Gastroesophageal sphincter (tissue), 4 donors: ENCODE measurements at regions not wholly inside any gene's neighbourhood (a gene's known extent, or its start where the extent isn't known, plus 50 kb on each side); places are given as distances from the start of the nearest gene placed in this dataset.

Experiments used
- ATAC-seq: fragments of 150-250 bp; one replicate; pipeline ENCODE4 v1.9.1; 2016; ENCODE audit warnings: mild to moderate bottlenecking, moderate library complexity
- H3K27ac ChIP-seq, 4 donors: fragments of 200-600 bp; sonication (generic) in 3 of 4; 1 replicate in 3 of 4; 2 replicates in 1 of 4; pipeline ENCODE4 v1.5.1; 2016 to 2019
- H3K27me3 ChIP-seq: fragments of 200-600 bp; sonication (generic); one replicate; pipeline ENCODE4 v1.5.1; 2019
- H3K36me3 ChIP-seq, 2 donors: fragments of 200-600 bp; sonication (generic); one replicate each; pipeline ENCODE4 v1.5.1; 2019; ENCODE audit warnings: control low read depth in 1 of 2
- H3K4me1 ChIP-seq, 3 donors: fragments of 200-600 bp; sonication (generic); 1 replicate in 2 of 3; 2 replicates in 1 of 3; pipeline ENCODE4 v1.5.1; 2016 to 2019; ENCODE audit warnings: control low read depth in 2 of 3
- H3K4me3 ChIP-seq, 2 donors: fragments of 200-600 bp; sonication (generic); one replicate each; pipeline ENCODE4 v1.5.1; 2019; ENCODE audit warnings: mild to moderate bottlenecking in 1 of 2, moderate library complexity in 1 of 2
- H3K9me3 ChIP-seq, 3 donors: fragments of 200-600 bp; sonication (generic); one replicate each; pipeline ENCODE4 v1.5.1; 2017 to 2019; ENCODE audit warnings: control low read depth in 2 of 3
- EP300 ChIP-seq: sonication (generic); formaldehyde crosslinking; IDR thresholded peaks from one replicate; pipeline ENCODE4 v1.6.1; 2017; ENCODE audit warnings: antibody characterized with exemption, mild to moderate bottlenecking
- POLR2A ChIP-seq, 2 donors: fragments of 450-650 bp; IDR thresholded peaks; one replicate each; pipeline ENCODE4 v1.6.1; 2017; ENCODE audit warnings: antibody characterized with exemption in 2 of 2, mild to moderate bottlenecking in 2 of 2, moderate library complexity in 1 of 2
- POLR2AphosphoS5 ChIP-seq: sonication (generic); formaldehyde crosslinking; IDR thresholded peaks from one replicate; pipeline ENCODE4 v1.6.1; 2017; ENCODE audit warnings: antibody characterized with exemption
- WGBS, 2 donors: methylation state at CpG; one replicate each; pipeline ENCODE4 v1.1.5; 2018; ENCODE audit warnings: low coverage in 1 of 2; 5-methylcytosine and 5-hydroxymethylcytosine counted together
- TF ChIP-seq, protein P1 (sequence below), 4 experiments: fragments of 200-600 bp in 2 of 4; fragments of 450-650 bp in 2 of 4; sonication (generic) in 1 of 4; IDR thresholded peaks; one replicate each; pipeline ENCODE4 v1.5.1; 2017 to 2019; ENCODE audit warnings: antibody characterized with exemption in 4 of 4, mild to moderate bottlenecking in 2 of 4, moderate library complexity in 2 of 4

DNA sequence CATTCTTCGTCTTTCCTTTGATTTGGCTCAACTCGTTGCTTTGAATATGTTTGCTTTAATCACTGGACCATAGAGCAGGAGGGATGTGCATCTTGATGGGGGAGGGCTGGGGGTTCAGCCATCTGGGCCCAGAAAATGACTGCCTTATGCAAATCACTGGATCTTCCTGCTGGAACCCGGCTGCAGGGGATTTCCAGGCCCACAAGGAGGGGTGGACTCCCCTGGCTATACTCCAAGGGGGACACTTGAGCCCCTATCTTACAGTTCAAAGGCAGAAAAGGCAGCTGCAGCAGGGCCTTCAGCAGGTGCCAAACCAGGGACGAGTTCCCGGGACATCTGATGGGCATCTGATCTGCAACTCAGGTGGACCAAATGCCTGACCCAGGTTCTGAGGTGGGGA is 122.5 kb downstream of the DICER1 start:
- TF ChIP-seq, protein P1, sequence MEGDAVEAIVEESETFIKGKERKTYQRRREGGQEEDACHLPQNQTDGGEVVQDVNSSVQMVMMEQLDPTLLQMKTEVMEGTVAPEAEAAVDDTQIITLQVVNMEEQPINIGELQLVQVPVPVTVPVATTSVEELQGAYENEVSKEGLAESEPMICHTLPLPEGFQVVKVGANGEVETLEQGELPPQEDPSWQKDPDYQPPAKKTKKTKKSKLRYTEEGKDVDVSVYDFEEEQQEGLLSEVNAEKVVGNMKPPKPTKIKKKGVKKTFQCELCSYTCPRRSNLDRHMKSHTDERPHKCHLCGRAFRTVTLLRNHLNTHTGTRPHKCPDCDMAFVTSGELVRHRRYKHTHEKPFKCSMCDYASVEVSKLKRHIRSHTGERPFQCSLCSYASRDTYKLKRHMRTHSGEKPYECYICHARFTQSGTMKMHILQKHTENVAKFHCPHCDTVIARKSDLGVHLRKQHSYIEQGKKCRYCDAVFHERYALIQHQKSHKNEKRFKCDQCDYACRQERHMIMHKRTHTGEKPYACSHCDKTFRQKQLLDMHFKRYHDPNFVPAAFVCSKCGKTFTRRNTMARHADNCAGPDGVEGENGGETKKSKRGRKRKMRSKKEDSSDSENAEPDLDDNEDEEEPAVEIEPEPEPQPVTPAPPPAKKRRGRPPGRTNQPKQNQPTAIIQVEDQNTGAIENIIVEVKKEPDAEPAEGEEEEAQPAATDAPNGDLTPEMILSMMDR (IDR thresholded peaks at IDR 0.05), result no peak
- TF ChIP-seq POLR2A (IDR thresholded peaks at IDR 0.05), result no peak
- no peak for TF ChIP-seq POLR2AphosphoS5
- TF ChIP-seq EP300, result no peak
- Histone ChIP-seq H3K36me3 (no peaks in the 10 kb centered on the region), H3K9me3 (peaks cover 0 to 27% (median 0%) of the 10 kb centered on the region in 3 donors), H3K27ac (no peak overlapping the region), H3K4me1 (no peaks in the 10 kb centered on the region), H3K27me3 (no peaks in the 10 kb centered on the region), H3K4me3 (no peak overlapping the region)
- WGBS, 2 donors, result 36 to 52% methylated on average over 2 of the region's 5 CpGs
- ATAC-seq, result no peak

DNA sequence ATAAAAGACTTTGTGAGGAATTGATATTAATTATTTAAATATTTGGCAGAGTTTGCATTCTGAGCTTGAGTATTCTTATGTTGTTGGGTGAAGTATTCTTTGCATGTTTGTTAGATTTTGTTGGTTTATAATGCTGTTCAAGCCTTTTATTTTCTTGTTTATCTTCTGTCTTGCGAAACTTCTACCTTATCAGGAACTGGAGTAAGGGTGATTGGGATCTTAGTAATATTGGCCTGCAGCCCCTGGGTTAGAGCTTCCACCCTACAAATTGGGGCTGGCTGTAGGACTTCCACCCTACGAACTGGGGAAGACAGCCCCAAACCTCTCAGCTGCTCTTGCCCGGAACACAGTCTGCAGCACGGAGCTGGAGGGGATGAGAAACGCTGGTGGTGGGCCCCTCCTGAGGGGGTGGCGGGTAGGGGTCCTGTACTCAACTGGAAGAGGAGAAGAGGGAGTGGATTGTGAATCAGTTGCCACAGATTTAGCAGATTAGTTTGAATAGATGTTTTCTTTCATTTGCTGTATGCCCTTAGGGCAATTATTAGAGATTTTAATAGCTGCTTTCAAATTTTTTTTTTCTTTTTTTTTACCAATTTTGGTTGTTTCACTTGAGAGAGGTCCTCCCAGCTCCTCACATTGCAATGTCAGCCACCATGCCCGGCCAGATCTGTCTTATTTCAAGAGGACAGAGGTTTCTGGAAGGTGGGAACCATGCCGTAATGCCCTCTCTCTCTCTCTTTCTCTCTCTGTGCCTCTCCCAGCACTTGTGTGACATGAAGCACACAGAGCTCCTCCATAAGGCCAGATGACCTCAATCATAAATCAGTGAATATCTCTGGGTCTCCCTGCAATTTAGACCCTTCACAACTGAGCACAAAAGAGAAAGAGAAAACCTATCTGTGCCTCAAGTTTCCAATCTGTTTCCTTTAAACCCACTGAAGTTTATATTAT is 123.4 kb downstream of the DICER1 start:
- ATAC-seq, result no peak
- 57 to 80% methylated on average over 1 to 6 of the region's 8 CpGs for WGBS, 2 donors

DNA sequence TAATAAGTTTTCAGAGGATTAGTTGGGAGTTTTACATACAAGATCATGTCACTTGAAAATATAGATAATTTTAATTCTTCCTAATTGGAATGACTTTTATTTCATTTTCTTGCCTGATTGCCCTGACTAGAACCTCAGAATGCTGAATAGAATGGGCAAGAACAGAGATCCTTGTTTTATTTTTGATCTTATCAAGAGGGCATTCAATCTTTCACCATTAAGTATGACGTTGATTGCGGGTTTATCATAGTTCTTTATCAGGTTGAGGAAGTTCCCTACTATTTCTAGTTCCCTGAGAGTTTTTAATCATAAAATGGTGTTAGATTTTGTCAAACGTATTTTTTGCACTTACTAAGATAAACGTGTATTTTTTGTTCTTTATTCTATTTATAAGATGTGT is 124.3 kb downstream of the DICER1 start:
- H3K36me3 ChIP-seq, result no peaks in the 10 kb centered on the region
- ATAC-seq, result no peak
- peaks cover 0 to 27% (median 0%) of the 10 kb centered on the region in 3 donors for H3K9me3 ChIP-seq
- no peaks in the 10 kb centered on the region for H3K4me1 ChIP-seq
- H3K27ac ChIP-seq, result no peak overlapping the region
- H3K4me3 ChIP-seq, result no peak overlapping the region
- TF ChIP-seq EP300 (no peak), POLR2A (IDR thresholded peaks at IDR 0.05) (no peak), POLR2AphosphoS5 (no peak)
- TF ChIP-seq, protein P1 (IDR thresholded peaks at IDR 0.05), result no peak
- 54 to 76% methylated on average over 4 of the region's 4 CpGs for WGBS, 2 donors
- H3K27me3 ChIP-seq, result no peaks in the 10 kb centered on the region

More for the DNA sequence above, 123.4 kb downstream of the DICER1 start:
- peaks cover 0 to 27% (median 0%) of the 10 kb centered on the region in 3 donors for H3K9me3 ChIP-seq
- no peak overlapping the region for H3K4me3 ChIP-seq
- TF ChIP-seq POLR2A (IDR thresholded peaks at IDR 0.05) (no peak), POLR2AphosphoS5 (no peak), EP300 (no peak)
- TF ChIP-seq, protein P1 (IDR thresholded peaks at IDR 0.05), result no peak
- H3K36me3 ChIP-seq, result no peaks in the 10 kb centered on the region
- H3K27ac ChIP-seq, result no peak overlapping the region
- H3K27me3 ChIP-seq, result no peaks in the 10 kb centered on the region
- H3K4me1 ChIP-seq, result no peaks in the 10 kb centered on the region

DNA sequence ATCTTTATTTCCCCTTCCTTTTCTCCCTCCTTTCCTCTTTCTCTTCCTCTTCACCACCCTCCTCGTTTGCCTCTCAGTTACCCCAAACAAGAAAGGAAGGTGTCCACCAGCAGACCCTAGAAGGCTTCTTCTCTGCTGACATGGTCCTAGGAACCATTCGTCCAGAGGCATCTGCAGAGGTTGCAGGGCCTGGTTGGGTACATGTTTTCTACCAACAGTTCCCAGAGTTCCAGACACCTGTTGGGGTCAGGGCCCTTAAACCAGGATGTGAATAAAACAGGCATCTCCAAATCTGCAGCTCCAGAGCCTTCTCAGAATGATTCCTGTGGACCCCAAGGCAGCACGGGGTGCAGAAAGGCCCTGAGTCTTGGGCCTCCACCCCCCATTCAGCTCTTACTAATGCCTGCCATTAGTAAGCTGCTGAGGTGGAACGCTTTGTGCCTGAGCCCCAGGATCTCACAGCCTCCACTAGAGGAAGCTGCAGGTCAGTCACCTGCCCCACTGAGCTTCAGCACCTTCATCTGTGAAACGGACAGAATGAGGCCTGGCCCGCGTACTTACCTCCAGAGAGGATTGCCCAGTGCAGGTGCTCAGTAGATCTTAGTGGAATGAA is 130.4 kb downstream of the DICER1 start:
- H3K36me3 ChIP-seq, result no peaks in the 10 kb centered on the region
- ATAC-seq, result no peak
- TF ChIP-seq POLR2A (IDR thresholded peaks at IDR 0.05) (no peak), EP300 (no peak), POLR2AphosphoS5 (no peak)
- TF ChIP-seq, protein P1 (IDR thresholded peaks at IDR 0.05), result no peak
- no peak overlapping the region for H3K4me3 ChIP-seq
- no peak overlapping the region for H3K27ac ChIP-seq
- H3K9me3 ChIP-seq, result peaks cover 0 to 12% (median 0%) of the 10 kb centered on the region in 3 donors
- H3K27me3 ChIP-seq, result no peaks in the 10 kb centered on the region
- H3K4me1 ChIP-seq, result no peaks in the 10 kb centered on the region
- 60 to 64% methylated on average over 1 to 2 of the region's 7 CpGs for WGBS, 2 donors
